Mucosa of rectum (tissue), 2 donors: ENCODE measurements at regions not wholly inside any gene's neighbourhood (a gene's known extent, or its start where the extent isn't known, plus 50 kb on each side); places are given as distances from the start of the nearest gene placed in this dataset.

Experiments
- H3K27ac ChIP-seq, 2 donors: one replicate each; pipeline ENCODE4 v1.7.0; 2013; ENCODE audit warnings: inconsistent platforms in 2 of 2, low read depth in 2 of 2, low read length in 2 of 2
- H3K27me3 ChIP-seq, 2 donors: one replicate each; pipeline ENCODE4 v1.7.0; 2013; ENCODE audit warnings: low read length in 2 of 2; ENCODE audit not compliant: control insufficient read depth in 2 of 2, insufficient read depth in 2 of 2
- H3K36me3 ChIP-seq, 2 donors: one replicate each; pipeline ENCODE4 v1.7.0; 2013; ENCODE audit warnings: low read length in 2 of 2; ENCODE audit not compliant: control insufficient read depth in 2 of 2, insufficient read depth in 2 of 2
- H3K4me1 ChIP-seq, 2 donors: one replicate each; pipeline ENCODE4 v1.7.0; 2013; ENCODE audit warnings: low read length in 2 of 2, mild to moderate bottlenecking in 1 of 2; ENCODE audit not compliant: control insufficient read depth in 2 of 2, insufficient read depth in 2 of 2
- H3K4me3 ChIP-seq, 2 donors: one replicate each; pipeline ENCODE4 v1.7.0; 2013; ENCODE audit warnings: low read length in 2 of 2
- H3K9ac ChIP-seq, 2 donors: one replicate each; pipeline ENCODE4 v1.7.0; 2013; ENCODE audit warnings: low read length in 2 of 2, low read depth in 1 of 2, mild to moderate bottlenecking in 1 of 2
- H3K9me3 ChIP-seq, 2 donors: one replicate each; pipeline ENCODE4 v1.7.0; 2013; ENCODE audit warnings: low read length in 2 of 2; ENCODE audit not compliant: control insufficient read depth in 2 of 2
- donor health status: healthy.
- donor health status: Normal muscosa, but diverticular disease.

- no peak overlapping the region for H3K27ac ChIP-seq
- H3K4me3 ChIP-seq = no peak overlapping the region
- H3K36me3 ChIP-seq = no peaks in the 10 kb centered on the region
- peaks cover 3 to 4% of the 10 kb centered on the region in 2 donors for H3K4me1 ChIP-seq
- H3K9ac ChIP-seq = no peak overlapping the region
- H3K9me3 ChIP-seq = no peaks in the 10 kb centered on the region
- no peaks in the 10 kb centered on the region for H3K27me3 ChIP-seq
Observed at GRCh38 chr6:3510617-3511016, 53.8 kb upstream of the SLC22A23 start.

- Histone ChIP-seq H3K36me3 (no peaks in the 10 kb centered on the region), H3K4me1 (peaks cover 3 to 4% of the 10 kb centered on the region in 2 donors), H3K9me3 (no peaks in the 10 kb centered on the region), H3K27me3 (no peaks in the 10 kb centered on the region), H3K4me3 (no peak overlapping the region), H3K9ac (no peak overlapping the region), H3K27ac (no peak overlapping the region)
Observed at GRCh38 chr6:3510178-3510577, 53.3 kb upstream of the SLC22A23 start.

- Histone ChIP-seq H3K36me3 (no peaks in the 10 kb centered on the region), H3K27me3 (no peaks in the 10 kb centered on the region), H3K4me3 (no peak overlapping the region), H3K9me3 (no peaks in the 10 kb centered on the region), H3K27ac (no peak overlapping the region), H3K9ac (no peak overlapping the region), H3K4me1 (peaks cover 3 to 4% of the 10 kb centered on the region in 2 donors)
Observed at GRCh38 chr6:3509336-3509735, 52.5 kb upstream of the SLC22A23 start.

GRCh38 chr6:3506751-3507383 is 50.0 kb upstream of the SLC22A23 start:
- Histone ChIP-seq H3K27me3 (no peaks in the 10 kb centered on the region), H3K9me3 (no peaks in the 10 kb centered on the region), H3K36me3 (no peaks in the 10 kb centered on the region), H3K4me1 (peaks cover 3 to 4% of the 10 kb centered on the region in 2 donors), H3K27ac (no peak overlapping the region), H3K4me3 (no peak overlapping the region), H3K9ac (no peak overlapping the region)
